ENCODE measurements at regions not wholly inside any gene's neighbourhood (a gene's known extent, or its start where the extent isn't known, plus 50 kb on each side); places are given as distances from the start of the nearest gene placed in this dataset.

DNA sequence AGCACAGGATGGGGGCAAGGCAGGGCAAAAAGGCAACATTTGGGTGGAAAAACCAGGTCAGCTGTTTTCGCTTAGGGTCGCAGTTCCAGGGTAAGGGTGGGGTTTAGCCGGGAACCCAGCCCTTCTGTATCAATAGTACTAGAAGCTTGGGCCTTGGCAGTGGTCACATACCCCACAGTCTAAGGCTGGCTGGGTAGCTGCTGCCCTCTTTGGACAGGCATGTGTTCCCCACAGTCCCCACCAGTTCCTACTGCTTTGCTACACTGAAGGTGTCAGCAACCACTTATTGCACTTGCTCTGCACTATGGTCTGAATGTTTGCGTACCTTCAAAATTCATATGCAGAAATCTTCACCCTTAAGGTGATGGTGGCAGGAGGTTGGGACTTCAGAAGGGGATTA is 349.8 kb downstream of the LTN1 start:
- no CpG with 5 or more reads among the region's 4 CpGs for WGBS (ENCODE audit: extremely low coverage, insufficient coverage, insufficient read length)
- H3K23ac ChIP-seq (ENCODE audit: low read length), result no peak overlapping the region
- DNase-seq, result no peak

DNA sequence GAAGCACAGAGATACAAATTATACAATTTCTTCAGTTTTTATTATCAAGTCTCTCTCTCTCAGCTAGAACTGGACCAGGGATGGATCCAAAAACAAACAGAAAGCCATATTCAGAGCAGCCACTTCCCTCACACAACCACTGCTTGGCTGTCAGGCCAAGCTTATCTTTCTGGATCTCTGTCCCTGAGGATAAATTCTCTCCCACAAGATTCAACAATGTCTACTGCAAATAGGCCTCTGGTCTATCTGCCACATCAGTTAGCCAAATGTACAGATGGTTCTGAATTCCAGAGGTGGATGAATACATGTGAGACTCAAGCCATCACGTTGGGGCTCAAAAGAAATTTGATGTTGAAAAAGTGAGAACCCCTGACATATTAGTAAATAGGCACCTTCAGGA is 350.9 kb downstream of the LTN1 start:
- no peaks in the 10 kb centered on the region for H3K36me3 ChIP-seq (ENCODE audit: control insufficient read depth in 1 of 2, insufficient read depth in 2 of 2, low read length in 2 of 2)
- H4K12ac ChIP-seq (ENCODE audit: low read depth, low read length), result no peak overlapping the region
- no peak overlapping the region for H3K4me3 ChIP-seq (ENCODE audit: low read depth, low read length)
- H3K79me1 ChIP-seq (ENCODE audit: low read length), result no peaks in the 10 kb centered on the region
- H3K79me2 ChIP-seq (ENCODE audit: control insufficient read depth, insufficient read depth, low read length, poor library complexity), result no peaks in the 10 kb centered on the region
- H2AK5ac ChIP-seq (ENCODE audit: low read length), result no peak overlapping the region
- no peak overlapping the region for H2BK120ac ChIP-seq (ENCODE audit: insufficient read depth, low read length, poor library complexity)
- no peak overlapping the region for H3K18ac ChIP-seq (ENCODE audit: low read length)
- no peak overlapping the region for H4K91ac ChIP-seq (ENCODE audit: low read depth, low read length)
- H3K14ac ChIP-seq (ENCODE audit: low read length), result no peak overlapping the region
- no peak overlapping the region for H3K23ac ChIP-seq (ENCODE audit: low read length)
- H3K27me3 ChIP-seq (ENCODE audit: insufficient read depth, low read length), result no peaks in the 10 kb centered on the region
- no peaks in the 10 kb centered on the region for H3K9me3 ChIP-seq (ENCODE audit: insufficient read depth, low read depth, low read length)
- H3K4me1 ChIP-seq (ENCODE audit: control insufficient read depth in 1 of 2, insufficient read depth in 2 of 2, low read length in 2 of 2), result peaks cover 0 to 3% of the 10 kb centered on the region in 2 experiments
- H3K4ac ChIP-seq (ENCODE audit: low read depth, low read length), result no peak overlapping the region
- H2BK5ac ChIP-seq (ENCODE audit: low read depth, low read length, poor library complexity), result no peak overlapping the region
- DNase-seq, result peak; percentile 8 to 62
- H3K9ac ChIP-seq (ENCODE audit: low read length), result no peak overlapping the region
- no peak overlapping the region for H3K27ac ChIP-seq (ENCODE audit: low read depth, low read length)
- H3K4me2 ChIP-seq (ENCODE audit: low read length), result no peak overlapping the region
- no CpG with 5 or more reads among the region's 1 CpG for WGBS (ENCODE audit: extremely low coverage, insufficient coverage, insufficient read length)
- H2BK12ac ChIP-seq (ENCODE audit: low read length), result no peak overlapping the region
- no peak overlapping the region for H2AFZ ChIP-seq (ENCODE audit: insufficient read depth, low read length, poor library complexity)
- H4K8ac ChIP-seq (ENCODE audit: low read depth, low read length), result no peak overlapping the region

More for the DNA sequence above, 349.8 kb downstream of the LTN1 start:
- Histone ChIP-seq H2BK5ac (ENCODE audit: low read depth, low read length, poor library complexity) (no peak overlapping the region), H3K4me1 (ENCODE audit: control insufficient read depth in 1 of 2, insufficient read depth in 2 of 2, low read length in 2 of 2) (peaks cover 0 to 3% of the 10 kb centered on the region in 2 experiments), H3K79me2 (ENCODE audit: control insufficient read depth, insufficient read depth, low read length, poor library complexity) (no peaks in the 10 kb centered on the region), H3K79me1 (ENCODE audit: low read length) (no peaks in the 10 kb centered on the region), H2BK12ac (ENCODE audit: low read length) (no peak overlapping the region), H2BK120ac (ENCODE audit: insufficient read depth, low read length, poor library complexity) (no peak overlapping the region), H3K14ac (ENCODE audit: low read length) (no peak overlapping the region), H3K4me2 (ENCODE audit: low read length) (no peak overlapping the region), H2AK5ac (ENCODE audit: low read length) (no peak overlapping the region), H3K4ac (ENCODE audit: low read depth, low read length) (no peak overlapping the region), H4K12ac (ENCODE audit: low read depth, low read length) (no peak overlapping the region), H3K36me3 (ENCODE audit: control insufficient read depth in 1 of 2, insufficient read depth in 2 of 2, low read length in 2 of 2) (no peaks in the 10 kb centered on the region), H4K8ac (ENCODE audit: low read depth, low read length) (no peak overlapping the region), H3K4me3 (ENCODE audit: low read depth, low read length) (no peak overlapping the region), H3K27me3 (ENCODE audit: insufficient read depth, low read length) (no peaks in the 10 kb centered on the region), H3K27ac (ENCODE audit: low read depth, low read length) (no peak overlapping the region), H3K18ac (ENCODE audit: low read length) (no peak overlapping the region), H3K9me3 (ENCODE audit: insufficient read depth, low read depth, low read length) (no peaks in the 10 kb centered on the region), H4K91ac (ENCODE audit: low read depth, low read length) (no peak overlapping the region), H3K9ac (ENCODE audit: low read length) (no peak overlapping the region), H2AFZ (ENCODE audit: insufficient read depth, low read length, poor library complexity) (no peak overlapping the region)

DNA sequence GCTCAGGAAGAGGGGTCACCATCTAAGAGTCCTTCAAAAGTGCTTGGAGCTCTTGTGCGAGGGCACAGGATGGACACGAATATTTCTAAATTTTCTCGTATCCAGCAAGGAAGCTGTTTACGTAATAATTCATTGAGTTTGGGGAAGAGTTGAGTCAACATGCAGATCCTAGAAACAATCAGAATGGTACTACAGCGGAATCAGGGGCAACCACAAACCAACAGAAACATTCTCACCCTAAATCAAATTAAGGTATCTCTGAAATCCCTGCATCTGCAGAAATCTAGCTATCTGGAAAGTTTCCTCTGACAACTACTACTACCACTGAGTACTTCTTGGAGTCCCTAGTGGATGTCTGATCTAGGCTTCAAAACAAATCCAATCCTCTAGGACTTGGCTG is 352.4 kb downstream of the LTN1 start:
- H3K36me3 ChIP-seq (ENCODE audit: control insufficient read depth in 1 of 2, insufficient read depth in 2 of 2, low read length in 2 of 2), result no peaks in the 10 kb centered on the region
- no peak overlapping the region for H3K18ac ChIP-seq (ENCODE audit: low read length)

DNA sequence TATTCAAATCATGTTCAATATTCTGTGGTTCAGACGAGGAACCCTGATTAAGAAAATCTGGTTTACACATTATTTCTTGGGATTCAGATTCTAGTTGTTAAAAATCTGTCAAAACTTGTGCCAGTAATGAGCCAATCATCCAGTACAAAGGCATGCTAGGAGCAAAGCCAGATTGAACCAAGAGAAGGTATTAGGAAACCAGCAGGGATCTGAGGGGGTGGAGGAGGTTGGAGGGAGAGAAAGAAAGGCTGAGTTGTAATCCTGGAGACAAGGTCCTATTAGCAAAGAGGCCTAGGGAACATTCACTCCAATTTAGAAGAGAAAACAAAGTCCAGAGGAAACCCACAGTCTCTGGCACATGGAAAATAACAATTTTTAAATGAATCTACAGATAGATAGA is 352.9 kb downstream of the LTN1 start:
- Histone ChIP-seq H2AFZ (ENCODE audit: insufficient read depth, low read length, poor library complexity) (no peak overlapping the region), H3K14ac (ENCODE audit: low read length) (no peak overlapping the region), H3K9me3 (ENCODE audit: insufficient read depth, low read depth, low read length) (no peaks in the 10 kb centered on the region), H2BK5ac (ENCODE audit: low read depth, low read length, poor library complexity) (no peak overlapping the region), H3K18ac (ENCODE audit: low read length) (no peak overlapping the region), H3K79me1 (ENCODE audit: low read length) (no peaks in the 10 kb centered on the region), H3K27ac (ENCODE audit: low read depth, low read length) (no peak overlapping the region), H3K4me1 (ENCODE audit: control insufficient read depth in 1 of 2, insufficient read depth in 2 of 2, low read length in 2 of 2) (peaks cover 0 to 3% of the 10 kb centered on the region in 2 experiments), H4K8ac (ENCODE audit: low read depth, low read length) (no peak overlapping the region), H3K27me3 (ENCODE audit: insufficient read depth, low read length) (no peaks in the 10 kb centered on the region), H3K23ac (ENCODE audit: low read length) (no peak overlapping the region), H4K91ac (ENCODE audit: low read depth, low read length) (no peak overlapping the region), H4K12ac (ENCODE audit: low read depth, low read length) (no peak overlapping the region), H3K9ac (ENCODE audit: low read length) (no peak overlapping the region), H3K79me2 (ENCODE audit: control insufficient read depth, insufficient read depth, low read length, poor library complexity) (no peaks in the 10 kb centered on the region), H2AK5ac (ENCODE audit: low read length) (no peak overlapping the region), H2BK120ac (ENCODE audit: insufficient read depth, low read length, poor library complexity) (no peak overlapping the region), H3K36me3 (ENCODE audit: control insufficient read depth in 1 of 2, insufficient read depth in 2 of 2, low read length in 2 of 2) (no peaks in the 10 kb centered on the region), H3K4ac (ENCODE audit: low read depth, low read length) (no peak overlapping the region), H3K4me3 (ENCODE audit: low read depth, low read length) (no peak overlapping the region), H3K4me2 (ENCODE audit: low read length) (no peak overlapping the region), H2BK12ac (ENCODE audit: low read length) (no peak overlapping the region)
- DNase-seq, result no peak
- no CpG with 5 or more reads among the region's 1 CpG for WGBS (ENCODE audit: extremely low coverage, insufficient coverage, insufficient read length)

More for the DNA sequence above, 352.4 kb downstream of the LTN1 start:
- Histone ChIP-seq H3K79me1 (ENCODE audit: low read length) (no peaks in the 10 kb centered on the region), H3K27me3 (ENCODE audit: insufficient read depth, low read length) (no peaks in the 10 kb centered on the region), H2BK5ac (ENCODE audit: low read depth, low read length, poor library complexity) (no peak overlapping the region), H2AFZ (ENCODE audit: insufficient read depth, low read length, poor library complexity) (no peak overlapping the region), H3K23ac (ENCODE audit: low read length) (no peak overlapping the region), H2AK5ac (ENCODE audit: low read length) (no peak overlapping the region), H3K4me2 (ENCODE audit: low read length) (no peak overlapping the region), H3K4me1 (ENCODE audit: control insufficient read depth in 1 of 2, insufficient read depth in 2 of 2, low read length in 2 of 2) (peaks cover 0 to 3% of the 10 kb centered on the region in 2 experiments), H3K14ac (ENCODE audit: low read length) (no peak overlapping the region), H3K9me3 (ENCODE audit: insufficient read depth, low read depth, low read length) (no peaks in the 10 kb centered on the region), H4K12ac (ENCODE audit: low read depth, low read length) (no peak overlapping the region), H3K4ac (ENCODE audit: low read depth, low read length) (no peak overlapping the region), H3K27ac (ENCODE audit: low read depth, low read length) (no peak overlapping the region), H4K91ac (ENCODE audit: low read depth, low read length) (no peak overlapping the region), H3K9ac (ENCODE audit: low read length) (no peak overlapping the region), H3K79me2 (ENCODE audit: control insufficient read depth, insufficient read depth, low read length, poor library complexity) (no peaks in the 10 kb centered on the region), H4K8ac (ENCODE audit: low read depth, low read length) (no peak overlapping the region), H3K4me3 (ENCODE audit: low read depth, low read length) (no peak overlapping the region), H2BK12ac (ENCODE audit: low read length) (no peak overlapping the region), H2BK120ac (ENCODE audit: insufficient read depth, low read length, poor library complexity) (no peak overlapping the region)
- no peak for DNase-seq
- WGBS (ENCODE audit: extremely low coverage, insufficient coverage, insufficient read length), result no CpG with 5 or more reads among the region's 5 CpGs
